Mammary epithelial cell (primary cell): ENCODE measurements at regions not wholly inside any gene's neighbourhood (a gene's known extent, or its start where the extent isn't known, plus 50 kb on each side); places are given as distances from the start of the nearest gene placed in this dataset.

Experiments used
- EZH2 ChIP-seq: IDR thresholded peaks from 2 replicates; pipeline ENCODE4 v1.6.1; 2012; ENCODE audit warnings: low read length, inconsistent platforms, borderline replicate concordance
- TF ChIP-seq, protein P1 (sequence below), 2 donors: IDR thresholded peaks in 1 of 2; conservative IDR thresholded peaks in 1 of 2; 2 replicates each; pipeline ENCODE4 v1.5.1; 2011 to 2012; ENCODE audit warnings: inconsistent platforms in 2 of 2, low read length in 2 of 2, mild to moderate bottlenecking in 2 of 2, control low read depth in 1 of 2, low read depth in 1 of 2; ENCODE audit not compliant: insufficient read depth in 1 of 2; ENCODE audit errors: extremely low read depth in 1 of 2

DNA sequence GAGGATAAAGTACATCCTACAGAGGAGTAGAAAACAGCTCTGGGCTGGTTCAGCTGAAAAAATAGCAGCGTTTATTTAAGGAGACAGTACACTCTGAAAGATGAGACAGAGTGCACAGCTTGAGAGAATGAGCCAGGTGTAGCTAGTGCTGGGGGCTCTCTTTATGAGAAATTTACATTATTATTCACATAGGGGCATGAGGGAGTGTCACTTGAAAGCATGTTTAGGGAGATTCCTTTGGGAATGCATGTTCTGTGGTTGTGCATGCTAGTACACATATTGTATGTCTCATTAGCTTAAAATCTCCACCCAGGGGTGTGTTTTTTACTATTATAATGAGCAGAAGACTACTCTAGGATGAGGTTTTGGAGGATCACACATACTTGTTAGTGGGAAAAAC lies 1224.4 kb downstream of the REEP3 start:
- TF ChIP-seq, protein P1, sequence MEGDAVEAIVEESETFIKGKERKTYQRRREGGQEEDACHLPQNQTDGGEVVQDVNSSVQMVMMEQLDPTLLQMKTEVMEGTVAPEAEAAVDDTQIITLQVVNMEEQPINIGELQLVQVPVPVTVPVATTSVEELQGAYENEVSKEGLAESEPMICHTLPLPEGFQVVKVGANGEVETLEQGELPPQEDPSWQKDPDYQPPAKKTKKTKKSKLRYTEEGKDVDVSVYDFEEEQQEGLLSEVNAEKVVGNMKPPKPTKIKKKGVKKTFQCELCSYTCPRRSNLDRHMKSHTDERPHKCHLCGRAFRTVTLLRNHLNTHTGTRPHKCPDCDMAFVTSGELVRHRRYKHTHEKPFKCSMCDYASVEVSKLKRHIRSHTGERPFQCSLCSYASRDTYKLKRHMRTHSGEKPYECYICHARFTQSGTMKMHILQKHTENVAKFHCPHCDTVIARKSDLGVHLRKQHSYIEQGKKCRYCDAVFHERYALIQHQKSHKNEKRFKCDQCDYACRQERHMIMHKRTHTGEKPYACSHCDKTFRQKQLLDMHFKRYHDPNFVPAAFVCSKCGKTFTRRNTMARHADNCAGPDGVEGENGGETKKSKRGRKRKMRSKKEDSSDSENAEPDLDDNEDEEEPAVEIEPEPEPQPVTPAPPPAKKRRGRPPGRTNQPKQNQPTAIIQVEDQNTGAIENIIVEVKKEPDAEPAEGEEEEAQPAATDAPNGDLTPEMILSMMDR (conservative IDR thresholded peaks at IDR 0.05 in 1 of 2, IDR thresholded peaks at IDR 0.05 in 1 of 2; ENCODE audit: extremely low read depth in 1 of 2, insufficient read depth in 1 of 2, low read depth in 1 of 2, low read length in 2 of 2): no peak
- TF ChIP-seq EZH2: no peak
